ENCODE measurements at regions not wholly inside any gene's neighbourhood (a gene's known extent, or its start where the extent isn't known, plus 50 kb on each side); places are given as distances from the start of the nearest gene placed in this dataset.
"Not testable (repeated sequence)": the region's sequence is repeated elsewhere in the genome, so short reads cannot be mapped to it uniquely, and the experiment has no call there.

DNA sequence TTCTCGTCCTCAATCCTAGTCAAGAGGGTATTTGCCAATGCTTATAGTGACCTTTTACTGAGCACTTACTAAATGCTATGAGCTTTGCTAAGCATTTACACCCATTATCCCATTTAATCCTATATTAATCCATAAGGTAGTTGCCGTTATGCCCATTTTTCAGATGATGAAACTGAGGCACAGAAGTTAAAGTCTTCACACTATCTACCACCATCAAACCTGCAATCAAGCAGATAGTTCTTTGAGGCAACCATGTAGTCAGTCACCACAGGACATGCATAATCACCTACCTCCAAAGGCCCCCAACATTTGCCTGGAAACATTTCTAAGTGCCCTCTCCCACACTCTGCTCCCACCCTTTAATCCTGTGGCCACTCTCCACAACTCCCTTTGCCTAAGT, 149.6 kb downstream of the LY86 start:
- TF ChIP-seq CTCF (IDR thresholded peaks at IDR 0.05; ENCODE audit: control extremely low read depth, extremely low read depth, low read depth, missing control alignments) = no peak
- no peak for DNase-seq (ENCODE audit: extremely low spot score)
- ChIA-PET POLR2A (no interaction called here), CTCF (interaction anchor here (1.0 kb wide), 1 partner anchor 21 kb away, joined by 3 read pairs; no protein-coding TSS in a partner anchor)

DNA sequence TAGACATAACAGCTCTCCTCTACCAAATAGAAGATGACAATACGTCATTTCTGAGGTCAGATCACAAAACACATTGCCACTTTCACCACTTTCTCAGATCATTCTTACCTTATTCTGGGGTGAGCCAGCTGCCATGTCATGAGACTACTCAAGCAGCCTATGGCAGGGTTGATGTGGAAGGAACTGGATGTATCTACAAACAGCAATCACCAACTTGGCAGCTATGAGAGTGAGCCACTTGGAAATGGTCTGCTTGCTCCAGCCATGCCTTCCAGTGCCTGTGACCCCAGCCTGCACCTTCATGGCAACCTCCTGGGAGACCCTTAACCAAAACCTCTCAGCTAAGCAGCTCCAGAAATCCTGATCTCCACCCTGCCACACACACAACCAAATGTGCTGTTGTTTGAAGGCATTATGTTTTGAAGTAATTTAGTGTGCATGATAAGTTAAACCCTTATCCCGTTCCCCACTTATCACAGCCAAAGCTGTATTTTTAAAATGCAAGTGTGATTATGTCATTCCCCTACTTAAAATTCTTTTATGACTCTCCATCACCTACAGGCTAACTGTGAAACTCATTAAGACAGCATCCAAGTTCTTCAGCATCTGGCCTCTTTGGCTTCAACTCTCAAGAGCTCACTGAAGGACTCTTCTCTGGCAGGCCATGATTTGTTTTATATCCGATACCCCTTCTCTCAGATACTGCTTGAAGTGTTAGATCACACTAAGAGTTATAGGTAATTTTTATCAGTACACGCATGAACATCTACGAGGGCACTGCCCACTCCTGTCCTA, 150.6 kb downstream of the LY86 start:
- CTCF ChIA-PET = interaction anchor here (0.6 to 1.5 kb wide), 5 partner anchors 10 to 62 kb away, joined by 3 to 6 read pairs (median 3); no protein-coding TSS in a partner anchor
- TF ChIP-seq CTCF (IDR thresholded peaks at IDR 0.05; ENCODE audit: control extremely low read depth, extremely low read depth, low read depth, missing control alignments) = no peak
- POLR2A ChIA-PET = no interaction called here
- no peak for DNase-seq (ENCODE audit: extremely low spot score)

GRCh38 chr6:6740595-6740994, 152.1 kb downstream of the LY86 start:
- no peak for TF ChIP-seq CTCF (IDR thresholded peaks at IDR 0.05; ENCODE audit: control extremely low read depth, extremely low read depth, low read depth, missing control alignments)
- DNase-seq (ENCODE audit: extremely low spot score) = no peak
- POLR2A ChIA-PET = no interaction called here
- CTCF ChIA-PET = interaction anchor here (1.6 to 2.3 kb wide), 2 partner anchors 10 to 151 kb away, joined by 3 to 5 read pairs; no protein-coding TSS in a partner anchor

GRCh38 chr6:6741264-6741663, 152.7 kb downstream of the LY86 start:
- no peak for DNase-seq (ENCODE audit: extremely low spot score)
- ChIA-PET POLR2A (no interaction called here), CTCF (interaction anchor here (1.6 to 2.3 kb wide), 2 partner anchors 10 to 151 kb away, joined by 3 to 5 read pairs; no protein-coding TSS in a partner anchor)
- no peak for TF ChIP-seq CTCF (IDR thresholded peaks at IDR 0.05; ENCODE audit: control extremely low read depth, extremely low read depth, low read depth, missing control alignments)

- CTCF ChIA-PET = interaction anchor here (0.8 to 2.3 kb wide), 5 partner anchors 15 to 150 kb away, joined by 3 to 12 read pairs (median 5); no protein-coding TSS in a partner anchor
- DNase-seq (ENCODE audit: extremely low spot score) = no peak
- no peak for TF ChIP-seq CTCF (IDR thresholded peaks at IDR 0.05; ENCODE audit: control extremely low read depth, extremely low read depth, low read depth, missing control alignments)
- POLR2A ChIA-PET = no interaction called here
Observed at GRCh38 chr6:6742535-6742934, 154.0 kb downstream of the LY86 start.

- no peak for DNase-seq (ENCODE audit: extremely low spot score)
- ChIA-PET POLR2A (no interaction called here), CTCF (interaction anchor here (1.0 to 1.6 kb wide), 5 partner anchors 11 to 67 kb away, joined by 3 to 4 read pairs (median 3); no protein-coding TSS in a partner anchor)
- no peak for TF ChIP-seq CTCF (IDR thresholded peaks at IDR 0.05; ENCODE audit: control extremely low read depth, extremely low read depth, low read depth, missing control alignments)
Observed at GRCh38 chr6:6744551-6744950, 156.0 kb downstream of the LY86 start.

GRCh38 chr6:6745637-6746332, 157.3 kb downstream of the LY86 start:
- POLR2A ChIA-PET; DNase-seq (ENCODE audit: extremely low spot score): not testable (repeated sequence)
- CTCF ChIA-PET = interaction anchor here (1.6 kb wide), 1 partner anchor 12 kb away, joined by 3 read pairs; no protein-coding TSS in a partner anchor
